ENCODE measurements at regions not wholly inside any gene's neighbourhood (a gene's known extent, or its start where the extent isn't known, plus 50 kb on each side); places are given as distances from the start of the nearest gene placed in this dataset.

GRCh38 chr4:24639714-24640113 lies 55.4 kb upstream of the DHX15 start:
- TF ChIP-seq CTCF (IDR thresholded peaks at IDR 0.05) (no peak), POLR2A (IDR thresholded peaks at IDR 0.05) (no peak)
